B cell (primary cell): ENCODE measurements at regions not wholly inside any gene's neighbourhood (a gene's known extent, or its start where the extent isn't known, plus 50 kb on each side); places are given as distances from the start of the nearest gene placed in this dataset.

Experiments used
- EZH2 ChIP-seq: IDR thresholded peaks from 2 replicates; pipeline ENCODE4 v1.6.1; 2012; ENCODE audit warnings: borderline replicate concordance, low read depth, mild to moderate bottlenecking, moderate library complexity, low read length; ENCODE audit not compliant: insufficient read depth, poor library complexity, severe bottlenecking
- TF ChIP-seq, protein P1 (sequence below): fragments of 200-600 bp; IDR thresholded peaks from one replicate; pipeline ENCODE4 v1.8.0; 2022; ENCODE audit warnings: antibody characterized with exemption, mild to moderate bottlenecking

DNA sequence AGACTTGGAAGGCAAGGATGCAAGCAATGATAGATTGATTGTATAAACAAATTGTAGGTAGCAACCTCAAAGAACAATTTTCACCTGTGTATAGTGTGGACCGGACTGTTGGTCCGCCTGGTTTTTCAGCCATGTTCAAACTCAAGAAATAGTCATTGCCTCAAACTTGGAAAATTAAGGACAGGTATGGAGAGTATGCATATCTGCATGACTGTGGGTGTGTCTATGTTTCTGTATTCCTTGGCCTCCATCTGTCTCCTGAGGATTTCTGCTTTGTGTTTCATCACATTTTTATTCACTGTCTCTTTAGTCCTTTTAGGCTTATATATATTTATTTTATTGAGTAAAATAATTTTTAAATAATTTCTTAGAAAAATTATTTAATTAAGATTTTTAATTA lies 53.9 kb upstream of the RASA2 start:
- TF ChIP-seq, protein P1, sequence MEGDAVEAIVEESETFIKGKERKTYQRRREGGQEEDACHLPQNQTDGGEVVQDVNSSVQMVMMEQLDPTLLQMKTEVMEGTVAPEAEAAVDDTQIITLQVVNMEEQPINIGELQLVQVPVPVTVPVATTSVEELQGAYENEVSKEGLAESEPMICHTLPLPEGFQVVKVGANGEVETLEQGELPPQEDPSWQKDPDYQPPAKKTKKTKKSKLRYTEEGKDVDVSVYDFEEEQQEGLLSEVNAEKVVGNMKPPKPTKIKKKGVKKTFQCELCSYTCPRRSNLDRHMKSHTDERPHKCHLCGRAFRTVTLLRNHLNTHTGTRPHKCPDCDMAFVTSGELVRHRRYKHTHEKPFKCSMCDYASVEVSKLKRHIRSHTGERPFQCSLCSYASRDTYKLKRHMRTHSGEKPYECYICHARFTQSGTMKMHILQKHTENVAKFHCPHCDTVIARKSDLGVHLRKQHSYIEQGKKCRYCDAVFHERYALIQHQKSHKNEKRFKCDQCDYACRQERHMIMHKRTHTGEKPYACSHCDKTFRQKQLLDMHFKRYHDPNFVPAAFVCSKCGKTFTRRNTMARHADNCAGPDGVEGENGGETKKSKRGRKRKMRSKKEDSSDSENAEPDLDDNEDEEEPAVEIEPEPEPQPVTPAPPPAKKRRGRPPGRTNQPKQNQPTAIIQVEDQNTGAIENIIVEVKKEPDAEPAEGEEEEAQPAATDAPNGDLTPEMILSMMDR = no peak
- TF ChIP-seq EZH2 = no peak
